PFSK-1 (cell line): ENCODE measurements at regions not wholly inside any gene's neighbourhood (a gene's known extent, or its start where the extent isn't known, plus 50 kb on each side); places are given as distances from the start of the nearest gene placed in this dataset.

Experiments
- FOXP2 ChIP-seq: optimal IDR thresholded peaks from 2 replicates; pipeline ENCODE3; 2011; ENCODE audit warnings: borderline replicate concordance, control low read depth, inconsistent platforms; ENCODE audit not compliant: insufficient read depth; ENCODE audit errors: extremely low read length, extremely low read depth
- POLR2AphosphoS5 ChIP-seq: IDR thresholded peaks from 2 replicates; pipeline ENCODE4 v1.6.1; 2012; ENCODE audit warnings: low read depth, mild to moderate bottlenecking, control low read depth, low read length, moderate library complexity
- REST ChIP-seq, 2 experiments: IDR thresholded peaks; 2 replicates each; pipeline versions ENCODE4 v1.6.1 to v1.8.0; 2011 to 2012; ENCODE audit warnings: low read depth in 2 of 2, low read length in 2 of 2, control low read depth in 1 of 2, inconsistent platforms in 1 of 2, mild to moderate bottlenecking in 1 of 2, moderate library complexity in 1 of 2; ENCODE audit not compliant: insufficient read depth in 1 of 2
- TAF1 ChIP-seq: IDR thresholded peaks from 2 replicates; pipeline ENCODE4 v1.6.1; 2012; ENCODE audit warnings: low read length, control low read depth, borderline replicate concordance; ENCODE audit not compliant: insufficient read depth

- TF ChIP-seq REST (IDR thresholded peaks at IDR 0.05; ENCODE audit: insufficient read depth in 1 of 2, low read depth in 2 of 2, low read length in 2 of 2) (no peak), POLR2AphosphoS5 (no peak), FOXP2 (no peak), TAF1 (no peak)
Observed at GRCh38 chr11:134464981-134465730, 53.1 kb upstream of the B3GAT1 start.
